NT2/D1 (cell line): ENCODE measurements at regions not wholly inside any gene's neighbourhood (a gene's known extent, or its start where the extent isn't known, plus 50 kb on each side); places are given as distances from the start of the nearest gene placed in this dataset.

ENCODE experiments used
- SUZ12 ChIP-seq: IDR thresholded peaks from 2 replicates; pipeline ENCODE4 v1.6.1; 2011; ENCODE audit not compliant: insufficient read length, insufficient read depth; ENCODE audit errors: extremely low read depth
- YY1 ChIP-seq: IDR thresholded peaks from 2 replicates; pipeline ENCODE4 v1.6.1; 2011; ENCODE audit not compliant: insufficient read length, insufficient read depth
- ZNF274 ChIP-seq: IDR thresholded peaks from 2 replicates; pipeline ENCODE4 v1.6.1; 2011; ENCODE audit warnings: mild to moderate bottlenecking, low read depth, low read length

- TF ChIP-seq YY1 (no peak), ZNF274 (no peak), SUZ12 (no peak)
These were observed 66.2 kb upstream of the USP15 start for GRCh38 chr12:62194031-62194430.
